Duodenal mucosa (tissue), 2 donors: ENCODE measurements at regions not wholly inside any gene's neighbourhood (a gene's known extent, or its start where the extent isn't known, plus 50 kb on each side); places are given as distances from the start of the nearest gene placed in this dataset.

Experiments used
- H3K27ac ChIP-seq: one replicate; pipeline ENCODE4 v1.7.0; 2013; ENCODE audit warnings: low read depth, low read length
- H3K27me3 ChIP-seq, 2 donors: one replicate each; pipeline ENCODE4 v1.7.0; 2013; ENCODE audit warnings: low read length in 2 of 2, control low read depth in 1 of 2; ENCODE audit not compliant: insufficient read depth in 2 of 2, control insufficient read depth in 1 of 2
- H3K36me3 ChIP-seq, 2 donors: one replicate each; pipeline ENCODE4 v1.7.0; 2013; ENCODE audit warnings: low read length in 2 of 2, control low read depth in 1 of 2; ENCODE audit not compliant: insufficient read depth in 2 of 2, control insufficient read depth in 1 of 2
- H3K4me1 ChIP-seq, 2 donors: one replicate each; pipeline ENCODE4 v1.7.0; 2013; ENCODE audit warnings: low read length in 2 of 2, control low read depth in 1 of 2; ENCODE audit not compliant: insufficient read depth in 2 of 2, control insufficient read depth in 1 of 2
- H3K4me3 ChIP-seq, 2 donors: one replicate each; pipeline ENCODE4 v1.7.0; 2013; ENCODE audit warnings: low read length in 2 of 2, low read depth in 1 of 2
- H3K9ac ChIP-seq, 2 donors: one replicate each; pipeline ENCODE4 v1.7.0; 2013; ENCODE audit warnings: low read length in 2 of 2, low read depth in 1 of 2
- H3K9me3 ChIP-seq, 2 donors: one replicate each; pipeline ENCODE4 v1.7.0; 2013; ENCODE audit warnings: low read length in 2 of 2, control low read depth in 1 of 2; ENCODE audit not compliant: control insufficient read depth in 1 of 2

- Histone ChIP-seq H3K4me3 (no peak overlapping the region), H3K9ac (no peak overlapping the region), H3K27me3 (no peaks in the 10 kb centered on the region), H3K36me3 (no peaks in the 10 kb centered on the region), H3K4me1 (no peaks in the 10 kb centered on the region), H3K9me3 (peaks cover 0 to 3% of the 10 kb centered on the region in 2 donors), H3K27ac (no peak overlapping the region)
Observed at GRCh38 chr13:75135325-75135825, 346.6 kb downstream of the TBC1D4 start.

- Histone ChIP-seq H3K4me1 (no peaks in the 10 kb centered on the region), H3K9me3 (peaks cover 0 to 3% of the 10 kb centered on the region in 2 donors), H3K27me3 (no peaks in the 10 kb centered on the region), H3K36me3 (no peaks in the 10 kb centered on the region), H3K4me3 (no peak overlapping the region), H3K27ac (no peak overlapping the region), H3K9ac (no peak overlapping the region)
Observed at GRCh38 chr13:75132701-75133695, 349.0 kb downstream of the TBC1D4 start.

GRCh38 chr13:75129331-75129730 is 352.6 kb downstream of the TBC1D4 start:
- H3K4me1 ChIP-seq, result no peaks in the 10 kb centered on the region
- H3K9ac ChIP-seq, result no peak overlapping the region
- H3K9me3 ChIP-seq, result no peaks in the 10 kb centered on the region
- H3K27ac ChIP-seq, result no peak overlapping the region
- no peak overlapping the region for H3K4me3 ChIP-seq
- H3K36me3 ChIP-seq, result no peaks in the 10 kb centered on the region
- no peaks in the 10 kb centered on the region for H3K27me3 ChIP-seq

- H3K27me3 ChIP-seq, result no peaks in the 10 kb centered on the region
- no peaks in the 10 kb centered on the region for H3K4me1 ChIP-seq
- no peak overlapping the region for H3K27ac ChIP-seq
- no peaks in the 10 kb centered on the region for H3K9me3 ChIP-seq
- H3K36me3 ChIP-seq, result no peaks in the 10 kb centered on the region
- H3K9ac ChIP-seq, result no peak overlapping the region
- H3K4me3 ChIP-seq, result no peak overlapping the region
Observed at GRCh38 chr13:75124415-75124814, 357.6 kb downstream of the TBC1D4 start.

GRCh38 chr13:75123428-75123827 is 358.5 kb downstream of the TBC1D4 start:
- H3K27me3 ChIP-seq, result no peaks in the 10 kb centered on the region
- no peaks in the 10 kb centered on the region for H3K36me3 ChIP-seq
- H3K9ac ChIP-seq, result no peak overlapping the region
- no peak overlapping the region for H3K4me3 ChIP-seq
- H3K9me3 ChIP-seq, result no peaks in the 10 kb centered on the region
- H3K4me1 ChIP-seq, result no peaks in the 10 kb centered on the region
- no peak overlapping the region for H3K27ac ChIP-seq

GRCh38 chr13:75120085-75120484 is 361.9 kb downstream of the TBC1D4 start:
- Histone ChIP-seq H3K36me3 (no peaks in the 10 kb centered on the region), H3K9me3 (no peaks in the 10 kb centered on the region), H3K4me3 (no peak overlapping the region), H3K27ac (no peak overlapping the region), H3K4me1 (no peaks in the 10 kb centered on the region), H3K9ac (no peak overlapping the region), H3K27me3 (no peaks in the 10 kb centered on the region)

- Histone ChIP-seq H3K9me3 (no peaks in the 10 kb centered on the region), H3K4me3 (no peak overlapping the region)
Observed at GRCh38 chr13:75115171-75115570, 366.8 kb downstream of the TBC1D4 start.

GRCh38 chr13:75103976-75104375 is 378.0 kb downstream of the TBC1D4 start:
- no peak overlapping the region for H3K9ac ChIP-seq
- H3K36me3 ChIP-seq, result no peaks in the 10 kb centered on the region
- H3K9me3 ChIP-seq, result no peaks in the 10 kb centered on the region
- H3K27me3 ChIP-seq, result no peaks in the 10 kb centered on the region
- no peak overlapping the region for H3K4me3 ChIP-seq
- no peaks in the 10 kb centered on the region for H3K4me1 ChIP-seq
- H3K27ac ChIP-seq, result no peak overlapping the region

More at GRCh38 chr13:75115171-75115570, 366.8 kb downstream of the TBC1D4 start:
- H3K9ac ChIP-seq, result no peak overlapping the region
- no peaks in the 10 kb centered on the region for H3K4me1 ChIP-seq
- H3K27ac ChIP-seq, result no peak overlapping the region
- no peaks in the 10 kb centered on the region for H3K36me3 ChIP-seq
- no peaks in the 10 kb centered on the region for H3K27me3 ChIP-seq

- H3K27me3 ChIP-seq, result no peaks in the 10 kb centered on the region
- no peaks in the 10 kb centered on the region for H3K36me3 ChIP-seq
- H3K9ac ChIP-seq, result no peak overlapping the region
- no peak overlapping the region for H3K27ac ChIP-seq
- no peaks in the 10 kb centered on the region for H3K9me3 ChIP-seq
- H3K4me1 ChIP-seq, result no peaks in the 10 kb centered on the region
- H3K4me3 ChIP-seq, result no peak overlapping the region
Observed at GRCh38 chr13:75102001-75102716, 379.8 kb downstream of the TBC1D4 start.

- no peak overlapping the region for H3K4me3 ChIP-seq
- H3K9me3 ChIP-seq, result no peaks in the 10 kb centered on the region
- no peaks in the 10 kb centered on the region for H3K27me3 ChIP-seq
- H3K27ac ChIP-seq, result no peak overlapping the region
- no peaks in the 10 kb centered on the region for H3K4me1 ChIP-seq
- H3K9ac ChIP-seq, result no peak overlapping the region
- H3K36me3 ChIP-seq, result no peaks in the 10 kb centered on the region
Observed at GRCh38 chr13:75101348-75101747, 380.6 kb downstream of the TBC1D4 start.
